CD4-positive, alpha-beta T cell treated with Interleukin-4 for 1 hour (primary cell): ENCODE measurements at regions not wholly inside any gene's neighbourhood (a gene's known extent, or its start where the extent isn't known, plus 50 kb on each side); places are given as distances from the start of the nearest gene placed in this dataset.
A peak's percentile ranks its signal among the peaks of the same experiment; 100 is the strongest.

Experiments
- DNase-seq, 2 donors: peaks; one replicate each; pipeline ENCODE4 v3.0.0-alpha.2; 2020 to 2022

DNA sequence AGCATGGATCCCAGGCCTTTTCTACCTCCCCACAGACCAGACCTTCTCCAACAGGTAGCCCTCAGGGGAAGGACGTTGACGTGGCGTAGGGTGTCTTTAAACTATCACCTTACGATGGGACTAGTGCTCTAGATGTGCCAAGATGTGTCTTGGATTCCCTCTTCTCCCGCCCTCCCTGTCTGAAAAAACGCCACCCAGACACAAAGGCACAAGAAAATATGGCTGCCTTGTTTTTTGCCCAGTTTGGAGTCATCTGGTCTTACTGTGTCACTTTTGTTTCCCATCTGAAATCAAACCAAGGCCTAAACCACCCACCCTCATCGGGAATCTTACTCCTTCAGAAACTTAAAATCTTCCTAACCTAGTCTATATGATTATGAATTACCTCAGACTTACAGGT lies 235.4 kb downstream of the OR13H1 start:
- no peak for DNase-seq

DNA sequence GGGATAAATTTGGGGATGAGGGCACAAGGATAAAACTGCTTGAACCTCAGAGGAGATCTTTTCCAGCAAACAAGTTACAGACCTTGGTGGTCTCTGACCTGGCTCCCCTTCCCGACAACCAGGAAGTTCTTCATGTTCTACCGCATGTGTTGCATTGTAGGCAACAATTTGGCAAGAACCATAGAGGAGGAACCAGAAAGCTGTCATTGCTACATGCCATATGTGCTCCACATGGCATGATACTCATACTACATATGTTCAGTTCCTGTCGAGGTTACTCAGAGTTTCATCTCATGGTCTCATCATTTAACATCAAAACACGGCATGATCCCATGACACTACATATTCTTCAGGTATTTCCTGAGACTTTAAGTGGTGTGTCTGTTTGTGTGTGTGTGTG lies 235.9 kb downstream of the OR13H1 start:
- no peak for DNase-seq

DNA sequence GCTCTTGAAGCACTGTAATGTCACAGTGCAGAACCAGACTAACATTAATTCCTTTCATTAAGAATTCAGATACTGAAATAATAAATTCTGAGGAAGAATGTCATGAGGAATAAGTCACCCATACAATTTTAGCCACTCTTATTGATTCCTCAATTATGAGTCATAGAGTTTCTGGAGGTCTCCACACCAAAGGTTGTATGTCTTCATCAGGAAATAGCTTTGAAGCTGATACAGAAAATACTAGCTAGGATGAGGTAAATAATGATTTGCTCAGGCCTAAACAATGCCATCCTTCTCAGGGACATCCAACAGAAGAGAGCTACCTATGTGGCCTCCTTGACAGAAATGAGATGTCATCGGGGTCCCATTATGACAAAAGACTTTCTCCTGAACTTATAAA lies 238.8 kb downstream of the OR13H1 start:
- DNase-seq, result no peak

DNA sequence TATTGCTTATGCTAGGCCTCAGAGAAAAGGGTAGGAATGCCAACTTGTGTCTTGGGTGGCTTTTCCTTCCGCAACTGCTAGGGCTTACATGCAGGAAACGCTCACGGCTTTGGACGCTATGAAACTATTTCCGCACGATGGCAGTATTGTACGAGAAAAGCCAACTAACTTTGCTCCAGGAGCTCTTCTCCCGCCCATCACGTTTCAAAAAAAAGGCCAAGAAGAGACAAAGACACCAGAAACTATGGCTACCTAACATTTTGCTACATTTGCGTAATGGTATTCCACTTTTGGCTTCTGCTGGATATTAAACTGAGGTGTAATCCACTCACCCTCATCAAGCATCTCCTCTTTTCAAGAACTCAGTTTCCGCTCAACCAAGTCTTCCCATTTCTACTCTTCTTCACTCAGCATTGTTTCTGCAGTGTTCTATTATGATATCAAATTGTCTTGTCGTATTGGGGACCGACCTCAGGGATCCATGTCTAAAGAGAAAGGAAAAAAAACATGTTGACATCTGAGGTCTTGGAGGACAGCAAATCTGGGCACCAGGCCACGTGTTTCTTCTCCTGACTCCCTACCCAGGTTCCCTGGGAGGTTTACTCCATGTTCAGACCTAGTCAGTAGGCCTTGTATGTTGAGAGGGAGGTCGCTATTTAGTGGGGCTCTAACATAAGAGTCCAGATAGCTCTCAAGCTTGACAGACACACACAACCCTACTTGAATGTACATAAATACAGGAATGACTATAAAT lies 239.4 kb upstream of the STK26 start:
- peak in 1 of 2 donors; percentile 87 for DNase-seq

GRCh38 chrX:131789664-131790063 lies 233.4 kb upstream of the STK26 start:
- DNase-seq, result no peak

GRCh38 chrX:131791608-131792355 lies 231.3 kb upstream of the STK26 start:
- DNase-seq, result no peak

DNA sequence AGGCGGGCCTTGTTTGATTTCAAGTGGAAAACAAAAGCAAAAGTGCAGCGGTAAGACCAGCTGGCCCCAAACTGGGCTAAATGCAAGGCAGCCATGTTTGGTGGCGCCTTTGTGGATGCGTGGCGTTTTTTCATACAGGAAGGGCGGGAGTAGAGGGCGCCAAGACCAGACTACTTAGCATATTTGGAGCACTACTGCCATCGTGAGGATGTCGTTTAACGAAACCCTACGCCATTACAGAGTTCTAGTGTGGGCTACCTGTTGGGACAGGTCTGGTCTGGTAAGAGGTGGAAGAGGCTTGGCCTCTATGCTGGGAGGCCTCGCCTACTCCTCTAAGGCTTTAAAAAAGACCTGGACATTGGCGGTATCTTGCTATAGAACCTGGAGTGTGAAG lies 230.7 kb upstream of the STK26 start:
- peak in 1 of 2 donors; percentile 96 for DNase-seq

DNA sequence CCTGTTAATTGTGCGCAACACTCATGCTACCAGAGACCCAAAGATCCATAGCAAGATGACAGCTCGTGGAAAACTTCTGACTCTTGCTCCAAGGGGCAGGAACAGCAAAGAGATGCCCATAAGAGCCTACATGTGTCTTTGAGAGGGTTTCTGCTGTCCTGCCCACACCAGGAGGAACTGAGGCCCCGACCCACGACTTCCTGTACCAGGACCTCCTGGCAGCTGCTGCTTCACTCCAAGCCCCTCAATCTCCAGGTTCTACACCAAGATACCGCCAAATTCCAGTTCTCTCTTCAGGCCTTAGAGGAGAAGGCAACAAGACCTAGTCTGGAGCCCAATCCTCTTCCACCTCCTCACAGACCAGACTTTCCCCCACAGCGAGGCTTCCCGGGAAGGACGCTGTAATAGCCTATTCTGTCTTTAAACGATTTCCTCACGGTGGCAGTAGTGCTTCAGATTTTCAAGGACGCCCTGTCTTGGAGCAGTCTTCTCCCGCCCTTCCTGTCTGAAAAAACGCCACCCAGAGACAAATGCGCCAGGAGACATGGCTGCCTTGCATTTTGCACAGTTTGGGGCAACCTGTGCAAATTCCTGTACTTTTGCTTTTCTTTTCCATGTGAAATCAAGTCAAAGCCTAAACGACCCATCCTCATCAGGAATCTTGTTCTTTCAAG lies 230.2 kb upstream of the STK26 start:
- DNase-seq, result peak in 1 of 2 donors; percentile 93

- no peak for DNase-seq
These were observed 227.5 kb upstream of the STK26 start for GRCh38 chrX:131795442-131796229.

DNA sequence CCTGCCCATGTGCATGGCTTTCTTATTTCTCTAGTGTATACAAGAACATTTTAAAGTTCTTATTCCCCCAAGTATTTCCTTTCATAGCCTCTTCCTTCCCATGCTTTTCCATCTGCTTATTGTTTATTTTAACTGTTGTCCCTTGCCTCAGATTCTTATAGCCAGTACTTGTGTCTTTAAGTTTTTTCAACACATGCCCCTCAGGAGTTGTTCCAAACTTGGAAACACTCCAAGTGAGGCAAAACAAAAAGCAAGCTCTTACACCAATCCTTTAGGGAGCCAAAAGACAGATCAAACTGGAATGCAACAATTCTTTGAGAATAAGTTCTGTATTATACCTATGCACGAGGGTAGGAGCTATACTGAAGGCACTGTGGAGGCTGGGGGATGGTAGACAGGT lies 222.0 kb upstream of the STK26 start:
- no peak for DNase-seq

DNA sequence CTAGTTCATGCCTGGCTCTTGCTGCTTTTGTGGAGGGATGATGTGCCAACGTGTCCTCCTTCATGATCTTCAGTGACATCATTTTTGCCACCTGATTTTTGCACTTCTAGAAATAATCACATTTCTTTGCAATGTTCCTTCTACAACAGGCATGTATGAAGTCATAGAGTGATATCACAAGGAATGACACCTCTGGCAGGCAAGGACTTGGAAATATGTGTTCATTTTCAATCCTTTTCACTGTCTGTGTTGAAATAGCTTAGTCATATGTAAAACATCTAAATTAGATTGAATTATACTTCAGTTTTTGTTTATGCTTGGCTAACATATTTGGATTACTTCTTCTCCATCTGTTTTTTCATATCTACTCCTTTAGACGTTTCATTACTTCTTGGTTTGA lies 221.2 kb upstream of the STK26 start:
- DNase-seq, result no peak

GRCh38 chrX:131802836-131803626 lies 220.1 kb upstream of the STK26 start:
- peak; percentile 31 to 89 for DNase-seq

DNA sequence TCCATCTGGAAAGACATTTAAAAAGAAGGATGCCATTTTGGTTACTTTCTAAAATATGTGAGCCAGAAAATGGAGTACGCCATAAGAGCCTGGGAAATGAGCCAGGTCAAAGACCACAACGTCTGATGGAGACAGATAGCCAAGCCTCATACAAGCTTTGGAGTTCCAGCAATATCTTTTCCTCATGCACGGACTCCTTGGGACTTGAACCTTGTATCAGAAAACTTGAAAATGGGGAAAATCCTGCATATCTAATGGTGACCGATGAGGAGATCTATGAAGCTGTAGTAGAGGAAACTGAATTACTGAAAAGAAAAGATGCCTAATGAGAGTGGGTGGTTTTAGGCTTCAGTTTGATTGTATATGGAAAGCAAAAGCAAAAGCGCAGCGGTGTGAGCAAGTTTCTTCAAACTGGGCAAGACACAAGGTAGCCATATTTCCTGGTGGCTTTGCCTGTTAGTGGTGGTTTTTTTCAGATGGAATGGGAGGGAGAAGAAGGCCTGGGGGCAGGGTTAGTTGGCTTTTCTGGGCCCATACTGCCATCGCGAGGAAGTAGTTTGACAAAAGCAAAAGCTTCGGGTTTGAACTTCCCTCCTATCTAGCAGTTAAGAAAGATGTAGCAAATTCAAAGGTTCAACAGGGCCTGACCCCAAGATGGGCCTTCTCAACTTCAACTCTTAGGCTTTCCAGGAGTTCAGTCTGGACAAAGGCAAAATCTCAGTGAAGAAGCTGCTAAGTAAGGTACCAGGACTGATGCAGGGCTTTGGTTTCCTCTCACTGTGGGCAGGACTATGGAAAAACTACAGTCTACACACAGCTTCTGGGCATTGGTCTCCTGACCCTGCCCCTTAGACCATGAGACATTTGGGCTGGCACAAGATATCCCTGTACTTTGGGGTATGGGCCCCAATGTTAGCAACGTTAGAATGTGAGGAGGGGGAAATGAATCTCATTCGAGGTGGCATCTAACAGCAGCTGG lies 210.0 kb upstream of the STK26 start:
- DNase-seq, result peak; percentile 89 to 93

- peak; percentile 86 to 91 for DNase-seq
These were observed 206.5 kb upstream of the STK26 start for GRCh38 chrX:131816551-131817136.

DNA sequence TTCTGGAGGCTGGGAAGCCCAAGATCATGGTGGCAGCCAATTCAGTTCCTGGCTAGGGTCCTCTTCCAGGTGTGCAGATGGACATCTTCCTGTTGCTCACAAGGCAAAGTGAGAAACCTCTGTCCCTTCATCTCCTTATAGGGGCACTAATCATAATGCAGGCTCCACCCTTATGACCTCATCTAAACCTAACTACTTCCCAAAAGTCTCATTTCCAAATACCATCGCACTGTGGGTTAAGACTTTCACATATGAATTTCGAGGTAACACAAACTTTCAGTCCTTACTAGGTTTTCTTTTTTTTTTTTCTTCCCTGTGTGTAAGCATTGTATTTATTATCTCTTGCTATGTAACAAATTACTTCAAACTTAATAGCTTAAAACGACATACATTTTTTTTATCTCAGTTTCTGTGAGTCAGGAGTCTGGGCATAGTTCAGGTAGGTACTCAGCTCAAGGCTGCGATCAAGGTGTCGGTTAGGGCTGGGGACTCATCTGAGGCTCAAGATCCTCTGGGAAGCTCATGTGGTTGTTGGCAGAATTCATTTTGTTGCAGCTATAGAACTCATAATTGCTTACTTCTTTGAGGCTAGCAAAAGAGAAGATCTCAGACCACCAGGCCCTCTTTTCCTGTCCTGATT lies 204.7 kb upstream of the STK26 start:
- no peak for DNase-seq

GRCh38 chrX:131821945-131822622 lies 201.0 kb upstream of the STK26 start:
- DNase-seq, result peak in 1 of 2 donors; percentile 91

- DNase-seq, result no peak
These were observed 196.5 kb upstream of the STK26 start for GRCh38 chrX:131826572-131826971.

DNA sequence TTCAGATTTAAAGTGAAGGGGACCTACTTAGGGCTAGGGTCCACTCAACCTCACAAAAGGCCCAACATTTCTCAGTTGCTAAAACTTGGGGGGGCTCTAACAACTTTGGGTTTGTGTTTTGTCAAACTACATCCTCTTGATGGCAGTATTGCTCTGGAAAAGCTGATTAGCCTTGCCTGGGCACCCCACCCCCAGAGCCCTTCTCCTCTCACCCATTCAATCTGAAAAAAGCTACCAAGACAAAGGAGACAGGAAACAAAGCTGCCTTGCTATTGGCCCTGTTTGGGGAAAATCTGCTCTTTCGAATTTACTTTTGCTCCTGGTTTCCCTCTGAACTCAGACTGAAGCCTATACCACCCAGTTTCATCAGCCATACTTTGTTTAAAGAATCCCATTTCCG lies 195.2 kb upstream of the STK26 start:
- DNase-seq, result peak; percentile 42 to 59

DNA sequence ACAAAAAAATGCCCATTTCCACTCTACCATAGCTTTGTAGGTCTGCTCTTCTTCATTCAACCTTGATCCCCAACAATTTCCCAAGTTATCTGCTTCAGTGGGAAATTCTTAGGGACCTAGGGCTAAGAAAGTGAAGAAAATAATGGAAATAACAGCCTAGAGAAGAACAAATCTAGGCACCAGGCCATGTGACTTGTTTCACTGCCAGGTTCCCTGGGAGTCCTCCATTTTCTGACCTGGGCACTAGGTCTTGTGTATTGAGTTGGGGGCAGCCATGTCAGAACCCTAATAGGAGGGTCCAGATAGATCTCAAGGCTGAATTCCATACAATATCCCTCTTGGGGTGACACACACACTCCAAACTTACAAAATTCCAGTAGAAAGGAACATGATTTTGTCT lies 194.6 kb upstream of the STK26 start:
- no peak for DNase-seq
